ENCODE measurements at regions not wholly inside any gene's neighbourhood (a gene's known extent, or its start where the extent isn't known, plus 50 kb on each side); places are given as distances from the start of the nearest gene placed in this dataset.

DNA sequence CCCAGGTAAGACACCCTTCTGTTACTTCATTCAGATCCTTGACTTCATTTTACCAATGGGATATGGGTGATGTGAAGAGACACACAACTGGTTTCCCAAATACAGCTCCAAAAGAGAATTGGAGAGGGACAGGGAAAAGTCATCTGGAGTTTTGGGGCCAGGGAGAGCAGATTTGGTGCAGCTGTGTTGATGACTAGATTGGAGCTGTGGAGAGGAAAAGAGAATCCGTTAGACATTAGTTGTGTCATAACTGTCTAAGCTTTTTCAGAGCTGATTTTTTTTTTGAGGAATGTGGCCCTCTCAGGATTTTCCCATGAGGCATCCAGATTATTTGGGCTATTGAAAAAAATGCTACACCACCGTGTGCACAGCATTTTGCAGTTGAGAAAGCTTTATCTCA, 423.4 kb downstream of the DMAC1 start:
- Histone ChIP-seq H3K27me3 (no peaks in the 10 kb centered on the region), H3K4me3 (no peak overlapping the region), H3K36me3 (no peaks in the 10 kb centered on the region), H3K4me1 (peaks cover 0 to 2% (median 0%) of the 10 kb centered on the region in 4 donors), H3K27ac (no peak overlapping the region), H3K9me3 (no peaks in the 10 kb centered on the region)
- WGBS, 2 donors = 60 to 78% methylated on average over 2 of the region's 2 CpGs
- ATAC-seq (ENCODE audit: low FRiP score in 2 of 2) = no peak
- TF ChIP-seq, protein P1, sequence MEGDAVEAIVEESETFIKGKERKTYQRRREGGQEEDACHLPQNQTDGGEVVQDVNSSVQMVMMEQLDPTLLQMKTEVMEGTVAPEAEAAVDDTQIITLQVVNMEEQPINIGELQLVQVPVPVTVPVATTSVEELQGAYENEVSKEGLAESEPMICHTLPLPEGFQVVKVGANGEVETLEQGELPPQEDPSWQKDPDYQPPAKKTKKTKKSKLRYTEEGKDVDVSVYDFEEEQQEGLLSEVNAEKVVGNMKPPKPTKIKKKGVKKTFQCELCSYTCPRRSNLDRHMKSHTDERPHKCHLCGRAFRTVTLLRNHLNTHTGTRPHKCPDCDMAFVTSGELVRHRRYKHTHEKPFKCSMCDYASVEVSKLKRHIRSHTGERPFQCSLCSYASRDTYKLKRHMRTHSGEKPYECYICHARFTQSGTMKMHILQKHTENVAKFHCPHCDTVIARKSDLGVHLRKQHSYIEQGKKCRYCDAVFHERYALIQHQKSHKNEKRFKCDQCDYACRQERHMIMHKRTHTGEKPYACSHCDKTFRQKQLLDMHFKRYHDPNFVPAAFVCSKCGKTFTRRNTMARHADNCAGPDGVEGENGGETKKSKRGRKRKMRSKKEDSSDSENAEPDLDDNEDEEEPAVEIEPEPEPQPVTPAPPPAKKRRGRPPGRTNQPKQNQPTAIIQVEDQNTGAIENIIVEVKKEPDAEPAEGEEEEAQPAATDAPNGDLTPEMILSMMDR (IDR thresholded peaks at IDR 0.05) = no peak
- TF ChIP-seq POLR2AphosphoS5 (IDR thresholded peaks at IDR 0.05) (no peak), POLR2A (IDR thresholded peaks at IDR 0.05) (no peak), EP300 (IDR thresholded peaks at IDR 0.05) (no peak)
- DNase-seq = no peak

DNA sequence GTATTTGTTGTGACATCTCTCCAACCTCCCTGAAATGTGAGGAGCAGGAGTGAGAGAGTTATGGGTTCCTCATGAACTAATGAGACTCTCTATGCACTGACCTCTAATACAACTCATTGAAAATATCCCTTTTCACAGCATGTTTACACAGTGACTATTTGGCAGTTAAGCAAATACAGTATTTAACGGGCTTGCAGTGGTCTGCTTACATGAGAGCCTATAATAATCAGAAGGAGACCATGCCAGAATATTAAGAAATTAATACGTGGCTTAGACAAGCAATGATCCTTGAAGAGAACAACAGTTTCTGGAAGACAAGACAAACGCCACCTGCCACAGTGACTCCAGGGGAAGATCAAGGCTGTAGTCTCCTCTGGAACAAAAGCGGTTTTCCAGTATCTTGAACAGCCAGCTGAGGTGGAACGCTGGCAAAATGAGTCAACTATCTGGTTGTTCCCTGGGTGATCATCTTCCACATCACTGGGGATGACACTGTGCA, 424.5 kb downstream of the DMAC1 start:
- no peaks in the 10 kb centered on the region for H3K9me3 ChIP-seq
- 74 to 80% methylated on average over 5 of the region's 5 CpGs for WGBS, 2 donors
- H3K4me1 ChIP-seq = peaks cover 0 to 8% (median 5%) of the 10 kb centered on the region in 4 donors
- ATAC-seq (ENCODE audit: low FRiP score in 2 of 2) (no peak), DNase-seq (no peak)
- no peaks in the 10 kb centered on the region for H3K36me3 ChIP-seq
- no peaks in the 10 kb centered on the region for H3K27me3 ChIP-seq
- H3K27ac ChIP-seq = no peak overlapping the region
- H3K4me3 ChIP-seq = no peak overlapping the region
- no peak for TF ChIP-seq POLR2AphosphoS5 (IDR thresholded peaks at IDR 0.05)
- TF ChIP-seq EP300 (IDR thresholded peaks at IDR 0.05) = no peak
- TF ChIP-seq, protein P1 (IDR thresholded peaks at IDR 0.05) = no peak
- no peak for TF ChIP-seq POLR2A (IDR thresholded peaks at IDR 0.05)

DNA sequence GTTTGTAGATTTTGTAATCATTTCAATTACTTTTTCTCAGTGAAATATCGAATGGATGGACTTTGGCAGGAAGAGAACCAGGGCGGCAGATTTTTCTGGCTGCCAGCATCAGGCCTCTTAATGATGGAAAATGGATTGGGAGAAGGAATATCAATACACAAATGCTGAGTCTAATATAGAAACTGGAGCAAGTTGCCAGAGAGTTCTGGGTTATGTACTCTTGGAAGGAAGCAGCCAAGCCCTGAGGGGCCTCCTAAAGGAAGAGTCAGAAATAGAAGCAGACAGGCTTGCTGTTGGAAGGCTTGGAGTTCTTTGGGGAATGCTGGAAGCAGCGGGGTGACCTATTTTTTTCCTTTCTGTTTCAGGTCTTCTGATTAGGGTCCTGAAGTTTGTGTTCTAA, 428.6 kb downstream of the DMAC1 start:
- no peaks in the 10 kb centered on the region for H3K9me3 ChIP-seq
- H3K27me3 ChIP-seq = no peaks in the 10 kb centered on the region
- WGBS, 2 donors = 69 to 81% methylated on average over 3 of the region's 3 CpGs
- no peak for TF ChIP-seq EP300 (IDR thresholded peaks at IDR 0.05)
- no peak for TF ChIP-seq POLR2A (IDR thresholded peaks at IDR 0.05)
- no peak for TF ChIP-seq POLR2AphosphoS5 (IDR thresholded peaks at IDR 0.05)
- TF ChIP-seq, protein P1 (IDR thresholded peaks at IDR 0.05) = no peak
- DNase-seq = no peak
- H3K27ac ChIP-seq = peak overlapping the region in 1 of 4 donors; percentile 17
- no peak for ATAC-seq (ENCODE audit: low FRiP score in 2 of 2)
- H3K4me1 ChIP-seq = peaks cover 6 to 26% (median 21%) of the 10 kb centered on the region in 4 donors
- H3K4me3 ChIP-seq = no peak overlapping the region
- H3K36me3 ChIP-seq = no peaks in the 10 kb centered on the region

DNA sequence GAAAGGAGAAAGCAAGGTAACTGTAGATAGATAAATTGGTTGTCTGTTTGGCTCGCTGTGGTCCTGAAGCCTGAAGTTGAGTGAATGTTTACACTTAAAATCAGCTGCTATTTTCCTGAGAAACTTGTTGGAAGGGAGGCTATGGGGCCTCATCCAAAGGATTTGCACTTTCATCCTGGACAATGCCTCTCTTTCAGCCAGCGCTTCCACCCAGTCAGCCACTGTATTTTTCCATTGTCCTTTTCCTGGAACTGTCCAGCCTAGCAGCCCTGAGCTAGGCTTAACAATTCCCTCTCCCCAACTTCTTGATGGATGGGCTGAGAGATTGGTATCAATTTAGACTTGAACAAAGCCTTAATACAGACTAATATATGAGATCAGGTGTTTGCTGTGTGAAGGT, 429.2 kb downstream of the DMAC1 start:
- H3K36me3 ChIP-seq = no peaks in the 10 kb centered on the region
- DNase-seq (no peak), ATAC-seq (ENCODE audit: low FRiP score in 2 of 2) (no peak)
- peaks cover 6 to 26% (median 21%) of the 10 kb centered on the region in 4 donors for H3K4me1 ChIP-seq
- H3K4me3 ChIP-seq = no peak overlapping the region
- TF ChIP-seq POLR2A (IDR thresholded peaks at IDR 0.05) = no peak
- TF ChIP-seq POLR2AphosphoS5 (IDR thresholded peaks at IDR 0.05) = no peak
- TF ChIP-seq, protein P1 (IDR thresholded peaks at IDR 0.05) = no peak
- TF ChIP-seq EP300 (IDR thresholded peaks at IDR 0.05) = no peak
- 54 to 67% methylated on average over 2 of the region's 2 CpGs for WGBS, 2 donors
- no peaks in the 10 kb centered on the region for H3K27me3 ChIP-seq
- H3K27ac ChIP-seq = peak overlapping the region in 1 of 4 donors; percentile 84
- H3K9me3 ChIP-seq = no peaks in the 10 kb centered on the region

DNA sequence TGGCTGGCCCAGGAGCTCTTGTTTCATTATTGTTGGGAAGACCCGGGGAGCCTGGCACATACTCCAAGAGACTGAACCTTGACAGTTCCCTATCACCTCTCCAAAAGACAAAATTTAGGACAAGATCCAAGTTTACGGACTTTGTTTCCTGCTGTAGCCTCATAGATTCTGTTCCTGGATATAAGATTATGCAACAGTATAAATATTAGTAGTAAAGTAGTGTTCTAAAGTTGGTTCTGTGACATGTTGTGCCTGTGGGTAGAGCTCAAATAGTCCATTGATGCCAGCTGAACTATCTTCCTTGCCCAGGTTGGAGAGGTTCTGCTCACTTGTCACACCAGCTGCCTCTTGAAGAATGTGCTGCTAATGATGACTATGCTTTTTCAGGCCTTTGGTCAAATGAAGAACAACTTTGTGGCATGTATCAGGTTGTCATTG, 430.2 kb downstream of the DMAC1 start:
- Histone ChIP-seq H3K9me3 (no peaks in the 10 kb centered on the region), H3K4me3 (no peak overlapping the region), H3K4me1 (peaks cover 6 to 26% (median 21%) of the 10 kb centered on the region in 4 donors), H3K36me3 (no peaks in the 10 kb centered on the region), H3K27ac (peak overlapping the region in 3 of 4 donors; percentile 9 to 84 (median 22)), H3K27me3 (no peaks in the 10 kb centered on the region)
- DNase-seq = no peak
- no peak for ATAC-seq (ENCODE audit: low FRiP score in 2 of 2)
- TF ChIP-seq, protein P1 (IDR thresholded peaks at IDR 0.05) = no peak
- TF ChIP-seq POLR2A (IDR thresholded peaks at IDR 0.05) (no peak), POLR2AphosphoS5 (IDR thresholded peaks at IDR 0.05) (no peak), EP300 (IDR thresholded peaks at IDR 0.05) (no peak)
- 45 to 74% methylated on average over 2 of the region's 2 CpGs for WGBS, 2 donors
